ENCODE measurements at regions not wholly inside any gene's neighbourhood (a gene's known extent, or its start where the extent isn't known, plus 50 kb on each side); places are given as distances from the start of the nearest gene placed in this dataset.

- TF ChIP-seq CTCF (IDR thresholded peaks at IDR 0.05): no peak
- DNase-seq: no peak
- H3K9me3 Mint-ChIP-seq: no peaks in the 10 kb centered on the region
- no peak overlapping the region for H3K4me3 Mint-ChIP-seq
- H3K36me3 Mint-ChIP-seq (ENCODE audit: low read depth): no peaks in the 10 kb centered on the region
- peaks cover 19% of the 10 kb centered on the region for H3K27me3 Mint-ChIP-seq (ENCODE audit: low read depth, poor library complexity)
- H3K4me1 Mint-ChIP-seq: peaks cover 48% of the 10 kb centered on the region
- H3K27ac Mint-ChIP-seq: no peak overlapping the region
Observed at GRCh38 chr12:123080634-123081033, 70.3 kb downstream of the PITPNM2 start.

DNA sequence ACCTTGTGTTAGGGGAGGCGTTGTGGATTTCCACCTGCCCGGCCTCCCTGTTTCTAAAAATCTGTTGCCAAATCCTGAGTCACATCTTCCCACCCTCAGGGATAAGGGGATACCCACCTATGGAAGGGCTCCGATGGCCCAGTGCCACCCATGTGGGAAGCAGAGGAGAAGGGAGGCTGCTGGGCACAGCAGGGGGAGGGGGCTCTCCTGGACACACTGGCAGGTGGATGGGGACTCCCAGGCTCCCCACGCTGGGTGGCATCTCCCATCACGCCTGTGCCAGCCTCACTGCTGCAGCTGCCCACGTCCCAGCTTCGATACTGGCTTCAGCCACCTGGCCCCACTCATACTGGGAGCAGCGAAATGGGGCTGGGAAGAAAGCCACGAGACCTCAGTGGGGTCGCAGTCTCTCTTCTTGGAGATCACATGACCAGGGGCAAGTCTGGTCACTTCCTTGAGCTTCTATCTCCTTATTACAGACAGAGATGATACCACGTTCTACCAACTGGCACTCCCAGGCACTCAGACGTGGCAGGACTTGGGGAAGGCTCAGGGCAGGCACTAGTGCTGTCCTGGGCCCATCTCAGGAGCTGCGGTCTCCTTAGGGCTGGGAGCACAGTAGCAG is 72.2 kb downstream of the PITPNM2 start:
- Mint-ChIP-seq H3K9me3 (no peaks in the 10 kb centered on the region), H3K36me3 (ENCODE audit: low read depth) (no peaks in the 10 kb centered on the region), H3K4me1 (peaks cover 52% of the 10 kb centered on the region), H3K4me3 (no peak overlapping the region), H3K27ac (no peak overlapping the region), H3K27me3 (ENCODE audit: low read depth, poor library complexity) (peaks cover 21% of the 10 kb centered on the region)
- DNase-seq: no peak
- no peak for TF ChIP-seq CTCF (IDR thresholded peaks at IDR 0.05)

DNA sequence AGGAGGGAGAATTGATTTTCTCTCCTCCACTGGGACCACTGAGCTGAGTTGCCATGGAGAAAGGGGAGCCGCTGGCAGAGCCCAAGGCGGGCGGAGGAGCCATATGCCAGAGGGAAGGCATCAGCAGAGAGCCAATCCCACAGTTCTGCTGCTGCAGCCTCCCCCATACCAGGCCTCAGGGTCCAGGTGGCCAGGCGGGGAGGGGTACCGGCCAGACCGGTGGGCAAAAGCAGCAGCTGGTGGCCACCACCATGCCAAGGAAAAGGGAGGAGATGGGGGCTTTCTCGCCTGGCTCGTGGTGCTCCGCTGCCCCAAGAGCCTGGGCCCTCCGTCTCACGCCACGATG is 72.8 kb downstream of the PITPNM2 start:
- TF ChIP-seq CTCF (IDR thresholded peaks at IDR 0.05): no peak
- no peaks in the 10 kb centered on the region for H3K9me3 Mint-ChIP-seq
- H3K27ac Mint-ChIP-seq: no peak overlapping the region
- H3K4me1 Mint-ChIP-seq: peaks cover 48% of the 10 kb centered on the region
- H3K4me3 Mint-ChIP-seq: no peak overlapping the region
- H3K36me3 Mint-ChIP-seq (ENCODE audit: low read depth): no peaks in the 10 kb centered on the region
- DNase-seq: no peak
- peaks cover 23% of the 10 kb centered on the region for H3K27me3 Mint-ChIP-seq (ENCODE audit: low read depth, poor library complexity)

GRCh38 chr12:123077298-123078119 is 73.4 kb downstream of the PITPNM2 start:
- no peak for TF ChIP-seq CTCF (IDR thresholded peaks at IDR 0.05)
- Mint-ChIP-seq H3K4me1 (peaks cover 44% of the 10 kb centered on the region), H3K4me3 (no peak overlapping the region), H3K9me3 (no peaks in the 10 kb centered on the region), H3K27ac (no peak overlapping the region), H3K36me3 (ENCODE audit: low read depth) (no peaks in the 10 kb centered on the region), H3K27me3 (ENCODE audit: low read depth, poor library complexity) (peaks cover 20% of the 10 kb centered on the region)
- no peak for DNase-seq

DNA sequence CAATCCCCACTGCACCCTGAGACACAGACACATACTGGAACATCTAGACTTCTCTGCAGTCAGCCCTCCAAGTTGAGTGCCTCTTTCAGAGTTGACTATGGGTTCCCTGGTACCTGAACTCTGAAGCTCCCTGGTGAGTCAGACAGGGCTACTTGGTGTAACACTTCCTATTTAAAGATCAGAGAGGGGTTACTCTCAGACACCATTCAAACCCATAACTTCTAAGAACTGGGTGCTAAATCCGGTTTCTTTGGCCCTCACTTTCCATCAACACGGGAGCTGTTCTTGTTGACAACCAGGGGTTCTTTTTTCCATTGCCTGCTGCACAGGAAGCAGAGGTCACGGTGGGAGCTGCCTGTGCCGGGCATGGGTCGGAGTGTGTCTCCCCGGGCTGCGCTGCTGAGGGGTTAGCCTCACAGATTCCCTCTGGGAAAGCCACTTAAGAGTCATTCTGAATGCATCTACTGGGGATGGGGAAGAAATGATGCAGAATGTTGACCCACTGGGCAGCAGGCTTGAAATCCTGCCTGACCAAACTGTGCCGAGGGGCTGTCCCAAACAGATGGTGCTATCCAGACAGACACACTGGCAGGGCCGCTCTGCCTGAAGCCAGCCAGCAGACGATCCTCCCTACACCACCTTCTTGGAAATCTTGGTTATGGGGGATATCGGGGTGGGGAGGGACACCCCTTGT is 74.1 kb downstream of the PITPNM2 start:
- no peak for DNase-seq
- H3K9me3 Mint-ChIP-seq: no peaks in the 10 kb centered on the region
- no peak for TF ChIP-seq CTCF (IDR thresholded peaks at IDR 0.05)
- H3K4me3 Mint-ChIP-seq: peak overlapping the region; percentile 14
- H3K36me3 Mint-ChIP-seq (ENCODE audit: low read depth): no peaks in the 10 kb centered on the region
- H3K27me3 Mint-ChIP-seq (ENCODE audit: low read depth, poor library complexity): peaks cover 20% of the 10 kb centered on the region
- H3K27ac Mint-ChIP-seq: no peak overlapping the region
- peaks cover 39% of the 10 kb centered on the region for H3K4me1 Mint-ChIP-seq

Data from nephron progenitor cell (in vitro differentiated cells).